GM23338 (cell line): ENCODE measurements at regions not wholly inside any gene's neighbourhood (a gene's known extent, or its start where the extent isn't known, plus 50 kb on each side); places are given as distances from the start of the nearest gene placed in this dataset.

Experiments
- ATAC-seq: fragments of 200-7000 bp; cut with Tn5 transposase; 3 replicates; pipeline ENCODE4 v1.9.1; 2020
- DNase-seq: peaks from one replicate; pipeline ENCODE4 v3.0.0-alpha.2; 2015; ENCODE audit warnings: low spot score
- H2AFZ ChIP-seq: fragments of 200-600 bp; sonication (generic); 2 replicates; pipeline ENCODE4 v1.8.0; 2016; ENCODE audit warnings: antibody characterized with exemption, mild to moderate bottlenecking, moderate library complexity
- H3F3A ChIP-seq: fragments of 200-600 bp; sonication (generic); replicated peaks from 2 replicates; pipeline ENCODE4 v1.8.0; 2017; ENCODE audit warnings: antibody characterized with exemption, mixed run types, low read depth
- H3K27ac ChIP-seq: fragments of 200-600 bp; sonication (generic); 2 replicates; pipeline ENCODE4 v1.6.1; 2016; ENCODE audit warnings: low read depth
- H3K27me3 ChIP-seq: fragments of 200-600 bp; sonication (generic); 2 replicates; pipeline ENCODE4 v1.8.0; 2016; ENCODE audit warnings: mild to moderate bottlenecking, mixed run types, moderate library complexity; ENCODE audit not compliant: insufficient read depth
- H3K36me3 ChIP-seq: fragments of 200-600 bp; sonication (generic); 2 replicates; pipeline ENCODE4 v1.8.0; 2016; ENCODE audit warnings: mild to moderate bottlenecking; ENCODE audit not compliant: insufficient read depth
- H3K4me1 ChIP-seq: fragments of 200-600 bp; sonication (generic); 2 replicates; pipeline ENCODE4 v1.8.0; 2016; ENCODE audit warnings: mild to moderate bottlenecking, moderate library complexity; ENCODE audit not compliant: insufficient read depth
- H3K4me2 ChIP-seq: fragments of 200-600 bp; sonication (generic); 2 replicates; pipeline ENCODE4 v1.7.1; 2017; ENCODE audit warnings: mixed run types
- H3K4me3 ChIP-seq: fragments of 200-600 bp; sonication (generic); 2 replicates; pipeline ENCODE4 v1.6.1; 2016; ENCODE audit warnings: mixed run types
- H3K79me2 ChIP-seq: fragments of 200-600 bp; sonication (generic); replicated peaks from 2 replicates; pipeline ENCODE4 v1.8.0; 2017; ENCODE audit warnings: mild to moderate bottlenecking; ENCODE audit not compliant: insufficient read depth
- H3K9me2 ChIP-seq: fragments of 200-600 bp; sonication (generic); 2 replicates; pipeline ENCODE4 v1.8.0; 2017; ENCODE audit not compliant: insufficient read depth
- H4K20me1 ChIP-seq: fragments of 200-600 bp; sonication (generic); replicated peaks from 2 replicates; pipeline ENCODE4 v1.8.0; 2017; ENCODE audit warnings: mild to moderate bottlenecking; ENCODE audit not compliant: insufficient read depth
- H3K27ac Mint-ChIP-seq: 2 replicates; pipeline ENCODE4 v1.8.0; 2020; ENCODE audit warnings: inconsistent platforms, mild to moderate bottlenecking, moderate library complexity, mixed read lengths
- H3K27me3 Mint-ChIP-seq: 3 replicates; pipeline ENCODE4 v1.8.0; 2022; ENCODE audit warnings: low read depth, mild to moderate bottlenecking, moderate library complexity, mixed read lengths, inconsistent platforms; ENCODE audit not compliant: insufficient read depth, poor library complexity
- H3K36me3 Mint-ChIP-seq: 3 replicates; pipeline ENCODE4 v1.8.0; 2021; ENCODE audit warnings: low read depth, mild to moderate bottlenecking, inconsistent platforms, moderate library complexity, mixed read lengths
- H3K4me1 Mint-ChIP-seq: 3 replicates; pipeline ENCODE4 v1.8.0; 2020; ENCODE audit warnings: mild to moderate bottlenecking, inconsistent platforms, mixed read lengths
- H3K4me3 Mint-ChIP-seq: 3 replicates; pipeline ENCODE4 v1.8.0; 2021; ENCODE audit warnings: moderate library complexity, mild to moderate bottlenecking, inconsistent platforms, mixed read lengths
- H3K9me3 Mint-ChIP-seq: 3 replicates; pipeline ENCODE4 v1.8.0; 2020; ENCODE audit warnings: moderate library complexity, mild to moderate bottlenecking, inconsistent platforms, mixed read lengths
- CREB1 ChIP-seq: fragments of 250-450 bp; sonication (Bioruptor Pico); IDR thresholded peaks from 2 replicates; pipeline ENCODE4 v1.5.0; 2020; ENCODE audit warnings: low read depth, mild to moderate bottlenecking, moderate library complexity
- CTCF ChIP-seq, 2 experiments: fragments of 200-600 bp in 1 of 2; sonication (generic) in 1 of 2; conservative IDR thresholded peaks; 2 replicates each; pipeline versions ENCODE4 v1.5.1 to v1.6.1; 2016 to 2017; ENCODE audit warnings: antibody characterized with exemption in 2 of 2, low read depth in 2 of 2, mild to moderate bottlenecking in 2 of 2, moderate library complexity in 1 of 2
- ETS1 ChIP-seq: IDR thresholded peaks from 2 replicates; pipeline ENCODE4 v1.6.1; 2016; ENCODE audit warnings: antibody characterized with exemption
- EZH2 ChIP-seq: fragments of 200-600 bp; sonication (generic); IDR thresholded peaks from one replicate; pipeline ENCODE4 v1.8.0; 2017; ENCODE audit warnings: antibody characterized with exemption, mild to moderate bottlenecking, low read depth; ENCODE audit not compliant: unreplicated experiment
- EZH2phosphoT487 ChIP-seq: fragments of 200-600 bp; sonication (generic); IDR thresholded peaks from one replicate; pipeline ENCODE4 v1.8.1; 2018; ENCODE audit warnings: antibody characterized with exemption; ENCODE audit not compliant: unreplicated experiment
- JUNB ChIP-seq: IDR thresholded peaks from one replicate; pipeline ENCODE4 v1.6.1; 2016; ENCODE audit warnings: antibody characterized with exemption; ENCODE audit not compliant: unreplicated experiment
- NANOG ChIP-seq: IDR thresholded peaks from 2 replicates; pipeline ENCODE4 v1.6.1; 2016; ENCODE audit warnings: antibody characterized with exemption, borderline replicate concordance
- POLR2AphosphoS5 ChIP-seq: IDR thresholded peaks from 2 replicates; pipeline ENCODE4 v1.6.1; 2016; ENCODE audit warnings: antibody characterized with exemption, low read depth
- REST ChIP-seq: IDR thresholded peaks from one replicate; pipeline ENCODE4 v1.6.1; 2018; ENCODE audit warnings: antibody characterized with exemption; ENCODE audit not compliant: unreplicated experiment
- STAT1 ChIP-seq: IDR thresholded peaks from one replicate; pipeline ENCODE4 v1.6.1; 2016; ENCODE audit warnings: antibody characterized with exemption; ENCODE audit not compliant: unreplicated experiment
- ZNF114 ChIP-seq: fragments of 250-450 bp; sonication (Bioruptor Pico); IDR thresholded peaks from 2 replicates; pipeline ENCODE4 v1.5.0; 2020; ENCODE audit warnings: mild to moderate bottlenecking, moderate library complexity
- ZNF331 ChIP-seq: fragments of 250-450 bp; sonication (Bioruptor Pico); IDR thresholded peaks from 2 replicates; pipeline ENCODE4 v1.5.0; 2020; ENCODE audit warnings: low read depth, mild to moderate bottlenecking, moderate library complexity
- ZNF462 ChIP-seq: fragments of 250-450 bp; sonication (Bioruptor Pico); IDR thresholded peaks from 2 replicates; pipeline ENCODE4 v1.5.0; 2020; ENCODE audit warnings: mild to moderate bottlenecking, moderate library complexity

GRCh38 chr4:79175716-79176115 lies 150.1 kb downstream of the NAA11 start:
- H2AFZ ChIP-seq: no peak overlapping the region
- H3K4me1 Mint-ChIP-seq: no peaks in the 10 kb centered on the region; the same call in 2 of the 3 replicates

More at GRCh38 chr4:79175716-79176115, 150.1 kb downstream of the NAA11 start:
- H3F3A ChIP-seq: no peaks in the 10 kb centered on the region
- no peak for ATAC-seq
- Mint-ChIP-seq H3K4me3 (no peak overlapping the region), H3K27ac (no peak overlapping the region), H3K36me3 (no peaks in the 10 kb centered on the region), H3K27me3 (no peaks in the 10 kb centered on the region), H3K9me3 (no peaks in the 10 kb centered on the region; the same call in 2 of the 3 replicates)
- TF ChIP-seq CREB1 (CRISPR knock-in tag) (no peak), EZH2 (no peak), JUNB (no peak), ETS1 (no peak), REST (no peak), NANOG (no peak), ZNF331 (CRISPR knock-in tag) (no peak), CTCF (conservative IDR thresholded peaks at IDR 0.05; ENCODE audit: low read depth in 2 of 2) (no peak), POLR2AphosphoS5 (no peak), EZH2phosphoT487 (no peak), ZNF462 (no peak), ZNF114 (CRISPR knock-in tag) (no peak), STAT1 (no peak)
- no peak overlapping the region for H3K4me2 ChIP-seq
- no peaks in the 10 kb centered on the region for H3K27me3 ChIP-seq
- no peaks in the 10 kb centered on the region; the same call in 1 of the 2 replicates for H3K9me2 ChIP-seq
- no peak overlapping the region for H3K4me3 ChIP-seq
- H3K79me2 ChIP-seq: no peaks in the 10 kb centered on the region
- H3K36me3 ChIP-seq: no peaks in the 10 kb centered on the region
- no peaks in the 10 kb centered on the region for H3K4me1 ChIP-seq
- no peaks in the 10 kb centered on the region for H4K20me1 ChIP-seq
- no peak for DNase-seq
- no peak overlapping the region for H3K27ac ChIP-seq
